Stimulated activated naive CD8-positive, alpha-beta T cell treated with anti-CD3 and anti-CD28 coated beads, Interleukin-15, amount 100 ng/mL, for 72 hours (primary cell): ENCODE measurements at regions not wholly inside any gene's neighbourhood (a gene's known extent, or its start where the extent isn't known, plus 50 kb on each side); places are given as distances from the start of the nearest gene placed in this dataset.
A peak's percentile ranks its signal among the peaks of the same experiment; 100 is the strongest.

Experiments
- ATAC-seq: fragments of 150-1000 bp; cut with Tn5 transposase; 2 replicates; pipeline ENCODE4 v1.10.0; 2021; ENCODE audit warnings: mild to moderate bottlenecking, moderate library complexity
- DNase-seq, 2 donors: peaks; one replicate each; pipeline ENCODE4 v3.0.0; 2021 to 2022
- H3K27ac Mint-ChIP-seq, 2 donors: one replicate each; pipeline ENCODE4 v1.8.0; 2022; ENCODE audit warnings: mild to moderate bottlenecking in 2 of 2, mixed read lengths in 2 of 2, moderate library complexity in 2 of 2
- H3K27me3 Mint-ChIP-seq: one replicate; pipeline ENCODE4 v1.8.0; 2022; ENCODE audit warnings: mixed read lengths
- H3K4me1 Mint-ChIP-seq: one replicate; pipeline ENCODE4 v1.8.0; 2022; ENCODE audit warnings: mild to moderate bottlenecking, mixed read lengths
- H3K4me3 Mint-ChIP-seq, 2 donors: one replicate each; pipeline ENCODE4 v1.8.0; 2022; ENCODE audit warnings: mild to moderate bottlenecking in 2 of 2, mixed read lengths in 2 of 2, moderate library complexity in 1 of 2
- H3K9me3 Mint-ChIP-seq, 2 donors: one replicate each; pipeline ENCODE4 v1.8.0; 2022; ENCODE audit warnings: mixed read lengths in 2 of 2

DNA sequence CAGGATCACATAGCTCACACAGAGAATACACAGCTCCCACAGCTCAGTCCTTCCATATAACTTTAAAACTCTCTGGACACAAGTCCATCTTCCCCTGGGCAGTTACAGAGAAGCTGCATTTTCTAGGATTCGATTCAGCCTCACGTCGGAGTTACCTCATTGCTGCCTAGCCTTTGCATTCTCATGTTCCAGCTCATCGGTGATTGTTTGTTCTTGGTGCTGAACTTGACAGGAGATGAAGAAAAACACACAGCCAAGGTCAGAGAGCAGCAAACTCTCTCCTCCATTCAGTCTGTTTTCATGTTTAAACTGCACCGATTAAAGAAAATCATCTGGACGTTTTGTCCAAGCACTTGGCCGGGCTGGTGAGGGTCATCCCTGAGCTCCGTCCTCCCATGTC lies 375.5 kb upstream of the CFAP20DC start:
- DNase-seq (no peak), ATAC-seq (no peak)
- peak overlapping the region; percentile 60 to 85 for H3K27ac Mint-ChIP-seq
- no peaks in the 10 kb centered on the region for H3K27me3 Mint-ChIP-seq
- no peaks in the 10 kb centered on the region for H3K9me3 Mint-ChIP-seq
- peaks cover 71% of the 10 kb centered on the region for H3K4me1 Mint-ChIP-seq
- peak overlapping the region in 1 of 2 donors; percentile 54 for H3K4me3 Mint-ChIP-seq

DNA sequence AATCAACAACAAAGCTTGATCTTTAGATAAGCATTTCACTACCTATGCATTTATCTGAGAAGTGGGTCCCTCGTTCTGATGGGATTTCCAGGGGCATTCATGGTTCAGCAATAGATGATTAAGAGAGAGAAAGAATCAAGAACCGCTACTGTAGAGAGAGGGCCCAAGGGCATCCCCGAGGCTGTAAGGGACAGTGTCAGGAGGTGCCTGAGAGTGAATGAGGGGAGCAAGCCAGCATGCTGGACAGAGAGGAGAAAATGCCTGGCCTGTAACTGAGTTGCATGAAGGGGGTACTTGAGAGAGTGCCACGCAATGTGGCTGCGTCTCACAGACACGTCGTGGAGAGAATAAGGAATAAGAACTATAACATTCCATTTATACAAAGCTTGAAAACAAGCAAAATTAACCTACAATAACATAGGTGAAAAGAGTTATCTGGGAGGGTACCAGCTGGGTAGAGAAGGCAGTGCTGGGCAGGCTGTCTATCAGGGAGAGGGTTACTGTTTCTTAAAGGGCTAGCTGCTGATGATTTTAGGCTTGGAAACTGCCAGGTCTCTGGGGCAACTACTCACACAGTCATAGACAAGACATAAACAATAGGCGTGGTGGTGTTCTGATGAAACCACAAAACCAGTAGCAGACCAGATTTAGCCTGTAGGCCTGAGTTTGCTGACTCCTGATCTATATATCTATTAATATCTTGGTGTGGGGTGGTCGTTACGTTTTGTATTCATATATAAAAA lies 374.6 kb upstream of the CFAP20DC start:
- H3K27ac Mint-ChIP-seq = peak overlapping the region; percentile 13 to 34
- peaks cover 71% of the 10 kb centered on the region for H3K4me1 Mint-ChIP-seq
- H3K27me3 Mint-ChIP-seq = no peaks in the 10 kb centered on the region
- no peak for DNase-seq
- peak; percentile 44 for ATAC-seq
- peak overlapping the region in 1 of 2 donors; percentile 4 for H3K4me3 Mint-ChIP-seq
- H3K9me3 Mint-ChIP-seq = no peaks in the 10 kb centered on the region

DNA sequence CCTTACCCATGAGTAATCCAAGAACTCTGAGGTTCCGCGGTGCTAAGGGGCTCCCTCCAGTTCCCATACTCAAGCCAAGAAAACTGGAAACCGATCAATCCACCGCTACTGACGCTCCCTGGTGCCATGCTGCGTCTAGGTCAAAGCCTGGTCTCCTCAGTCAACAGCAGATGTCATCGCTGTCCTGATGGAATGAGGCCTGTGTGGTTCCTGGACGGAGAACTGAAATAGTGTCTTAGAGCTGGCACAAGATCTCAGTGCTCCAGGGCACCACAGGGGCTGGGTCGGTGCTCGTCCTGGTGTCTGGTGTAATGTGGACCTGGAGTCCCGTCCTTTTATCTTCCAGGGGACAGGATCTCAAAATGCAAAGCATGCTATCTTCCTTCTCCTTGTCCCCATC lies 373.9 kb upstream of the CFAP20DC start:
- ATAC-seq = no peak
- DNase-seq = no peak
- Mint-ChIP-seq H3K9me3 (no peaks in the 10 kb centered on the region), H3K4me1 (peaks cover 71% of the 10 kb centered on the region), H3K27ac (no peak overlapping the region), H3K4me3 (no peak overlapping the region), H3K27me3 (no peaks in the 10 kb centered on the region)

DNA sequence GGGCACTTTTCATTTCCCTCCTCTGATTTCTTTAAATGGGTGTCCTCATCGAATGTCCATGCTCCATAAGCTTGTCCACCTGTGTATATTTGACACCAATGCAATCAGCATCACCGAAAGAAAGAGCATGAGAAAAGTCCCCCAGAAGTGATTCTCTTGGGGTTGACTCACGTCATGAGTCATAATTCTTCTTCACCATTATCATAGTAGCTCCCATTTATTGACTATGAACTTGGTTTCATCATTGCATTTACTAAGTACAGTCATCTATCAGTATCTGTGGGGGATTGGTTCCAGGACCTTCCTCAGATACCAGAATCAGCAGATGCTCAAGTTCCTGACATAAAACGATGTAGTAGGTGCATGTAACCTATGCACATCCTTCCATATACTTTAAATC lies 372.5 kb upstream of the CFAP20DC start:
- no peaks in the 10 kb centered on the region for H3K9me3 Mint-ChIP-seq
- no peak overlapping the region for H3K4me3 Mint-ChIP-seq
- DNase-seq (peak in 1 of 2 donors; percentile 17), ATAC-seq (peak; percentile 79)
- no peaks in the 10 kb centered on the region for H3K27me3 Mint-ChIP-seq
- H3K27ac Mint-ChIP-seq = no peak overlapping the region
- H3K4me1 Mint-ChIP-seq = peaks cover 58% of the 10 kb centered on the region

DNA sequence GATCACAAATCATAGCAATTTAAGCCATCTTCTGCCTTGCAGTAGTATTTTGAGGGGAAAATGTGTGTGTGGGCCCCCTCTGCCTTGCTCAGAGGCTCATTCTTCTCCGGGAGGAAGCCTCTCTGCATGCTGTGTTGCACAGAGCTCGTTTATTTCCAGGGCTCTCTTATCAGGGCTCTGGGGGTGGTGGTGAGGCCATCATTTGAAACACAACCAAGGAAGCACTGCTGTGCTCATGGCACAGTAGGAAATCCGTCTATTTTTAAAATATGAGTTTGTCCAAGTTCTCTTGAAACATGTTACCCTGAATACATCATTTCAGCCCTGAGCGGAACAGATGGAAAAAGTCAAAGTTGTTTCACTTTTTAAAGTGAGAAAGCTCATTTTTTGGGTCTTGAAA lies 369.0 kb upstream of the CFAP20DC start:
- Mint-ChIP-seq H3K4me1 (peaks cover 23% of the 10 kb centered on the region), H3K9me3 (no peaks in the 10 kb centered on the region), H3K27me3 (no peaks in the 10 kb centered on the region), H3K4me3 (no peak overlapping the region), H3K27ac (no peak overlapping the region)
- ATAC-seq (no peak), DNase-seq (no peak)

DNA sequence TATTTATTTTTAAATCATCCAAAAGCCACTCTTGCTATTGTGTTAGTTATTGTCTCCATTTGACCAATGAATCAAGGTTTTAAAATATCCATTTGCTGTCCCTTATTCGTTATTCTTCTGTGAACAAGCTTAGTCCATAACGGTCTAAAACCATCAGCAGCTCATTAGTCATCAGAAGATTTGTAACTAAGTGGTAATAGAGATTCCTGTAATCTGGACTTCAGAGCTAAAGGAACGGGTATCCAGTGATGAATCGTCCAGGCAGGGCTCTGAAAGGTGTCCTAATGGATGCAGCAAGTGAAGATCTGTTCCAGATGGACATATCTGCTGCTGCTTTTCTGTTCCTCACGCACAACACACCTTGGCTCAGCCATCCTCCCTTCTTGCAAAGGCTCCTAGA lies 362.7 kb upstream of the CFAP20DC start:
- Mint-ChIP-seq H3K27me3 (no peaks in the 10 kb centered on the region), H3K27ac (no peak overlapping the region), H3K4me1 (peaks cover 24% of the 10 kb centered on the region), H3K9me3 (peaks cover 6 to 11% of the 10 kb centered on the region in 2 donors), H3K4me3 (no peak overlapping the region)
- no peak for ATAC-seq
- DNase-seq = no peak

DNA sequence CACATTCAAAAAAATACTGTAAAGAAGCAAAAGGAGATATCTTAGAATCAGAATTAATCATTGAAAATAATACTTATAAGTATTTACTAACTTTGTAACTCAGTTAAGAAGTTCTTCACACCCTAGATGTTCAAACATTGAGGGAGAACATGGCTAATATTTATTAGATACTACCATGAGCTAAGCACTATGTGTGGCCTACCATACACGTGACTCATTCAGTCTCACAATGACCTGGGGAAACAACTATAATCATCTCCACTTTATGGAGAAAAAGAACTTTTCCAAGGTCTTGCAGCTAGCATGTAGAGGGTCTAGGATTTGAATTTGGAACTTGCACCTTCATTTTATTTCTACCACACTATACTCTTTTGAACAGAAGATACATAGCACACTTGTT lies 361.9 kb upstream of the CFAP20DC start:
- H3K9me3 Mint-ChIP-seq = peaks cover 6 to 11% of the 10 kb centered on the region in 2 donors
- H3K4me3 Mint-ChIP-seq = no peak overlapping the region
- DNase-seq = no peak
- no peaks in the 10 kb centered on the region for H3K27me3 Mint-ChIP-seq
- H3K27ac Mint-ChIP-seq = no peak overlapping the region
- peaks cover 32% of the 10 kb centered on the region for H3K4me1 Mint-ChIP-seq
- no peak for ATAC-seq

DNA sequence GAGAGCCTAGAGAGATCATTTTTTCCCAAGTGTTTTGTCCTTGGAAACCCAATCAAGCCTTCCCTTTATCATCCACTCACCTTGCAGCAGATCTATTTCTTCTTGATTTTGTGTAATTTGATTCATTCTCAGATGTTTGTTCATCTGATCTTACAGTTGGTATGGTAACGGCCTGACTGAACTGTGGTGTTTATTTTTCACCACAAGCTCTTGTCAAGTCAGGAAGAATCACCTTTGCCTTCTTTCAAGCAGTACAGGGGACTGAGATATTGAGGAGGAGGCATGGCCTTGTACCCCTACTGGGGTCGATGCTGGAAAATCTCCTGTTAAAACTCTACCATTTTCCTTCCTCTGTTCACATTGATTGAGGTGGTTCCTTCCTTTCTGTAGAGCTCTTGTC lies 361.4 kb upstream of the CFAP20DC start:
- Mint-ChIP-seq H3K4me3 (no peak overlapping the region), H3K27ac (no peak overlapping the region), H3K9me3 (peaks cover 6 to 11% of the 10 kb centered on the region in 2 donors), H3K27me3 (no peaks in the 10 kb centered on the region), H3K4me1 (peaks cover 36% of the 10 kb centered on the region)
- DNase-seq (no peak), ATAC-seq (no peak)

DNA sequence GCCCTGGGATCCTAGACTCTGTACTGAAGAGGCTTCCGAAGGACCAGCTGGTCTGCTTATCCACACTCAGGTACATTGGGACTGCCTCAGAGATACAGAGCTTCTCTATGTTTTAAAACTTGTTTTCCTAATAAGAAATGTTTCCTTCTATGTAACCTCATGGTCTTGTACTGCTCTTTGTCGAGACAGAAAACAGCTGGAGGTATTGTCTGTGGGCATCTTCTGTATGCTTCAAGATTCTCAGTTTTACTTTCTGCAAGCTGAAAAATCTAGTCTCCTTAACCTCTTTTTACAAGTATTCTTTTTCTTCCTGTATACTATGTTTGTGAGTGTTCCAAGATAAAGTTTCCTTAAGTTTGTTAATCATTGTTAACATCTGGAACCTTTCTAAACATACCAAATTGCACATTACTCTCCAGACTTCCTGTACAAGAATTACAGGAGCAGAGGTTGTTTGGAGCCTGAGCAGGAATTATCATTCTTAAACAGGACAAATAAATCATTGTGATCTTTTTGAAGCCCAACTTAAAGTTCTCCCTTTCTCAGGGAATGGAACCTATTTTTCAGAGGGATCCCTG lies 358.3 kb upstream of the CFAP20DC start:
- Mint-ChIP-seq H3K9me3 (peaks cover 6 to 11% of the 10 kb centered on the region in 2 donors), H3K27ac (peak overlapping the region; percentile 35 to 55), H3K27me3 (no peaks in the 10 kb centered on the region), H3K4me3 (no peak overlapping the region), H3K4me1 (peaks cover 36% of the 10 kb centered on the region)
- DNase-seq (no peak), ATAC-seq (no peak)

DNA sequence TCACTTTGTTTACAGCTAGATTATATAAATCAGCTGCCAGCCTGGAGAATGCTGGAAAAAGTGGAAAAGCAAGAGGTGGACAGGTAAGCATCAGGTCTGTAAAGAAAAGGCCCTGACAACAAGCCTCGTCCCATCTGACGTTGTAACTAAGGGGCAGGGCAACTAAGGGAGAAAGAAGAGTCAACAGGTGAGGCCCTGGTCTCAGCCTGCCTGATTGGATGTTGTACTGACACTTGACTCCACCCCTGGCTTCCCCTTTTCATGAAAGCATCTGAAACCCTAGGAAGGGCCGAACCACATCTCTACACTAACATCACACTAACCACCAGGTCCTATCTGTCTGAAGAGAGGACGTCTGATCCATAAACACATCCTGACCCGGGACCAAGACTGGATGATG lies 357.6 kb upstream of the CFAP20DC start:
- peaks cover 6 to 11% of the 10 kb centered on the region in 2 donors for H3K9me3 Mint-ChIP-seq
- peak overlapping the region; percentile 43 to 55 for H3K27ac Mint-ChIP-seq
- H3K4me1 Mint-ChIP-seq = peaks cover 36% of the 10 kb centered on the region
- no peak for DNase-seq
- peak overlapping the region in 1 of 2 donors; percentile 19 for H3K4me3 Mint-ChIP-seq
- no peaks in the 10 kb centered on the region for H3K27me3 Mint-ChIP-seq
- no peak for ATAC-seq

DNA sequence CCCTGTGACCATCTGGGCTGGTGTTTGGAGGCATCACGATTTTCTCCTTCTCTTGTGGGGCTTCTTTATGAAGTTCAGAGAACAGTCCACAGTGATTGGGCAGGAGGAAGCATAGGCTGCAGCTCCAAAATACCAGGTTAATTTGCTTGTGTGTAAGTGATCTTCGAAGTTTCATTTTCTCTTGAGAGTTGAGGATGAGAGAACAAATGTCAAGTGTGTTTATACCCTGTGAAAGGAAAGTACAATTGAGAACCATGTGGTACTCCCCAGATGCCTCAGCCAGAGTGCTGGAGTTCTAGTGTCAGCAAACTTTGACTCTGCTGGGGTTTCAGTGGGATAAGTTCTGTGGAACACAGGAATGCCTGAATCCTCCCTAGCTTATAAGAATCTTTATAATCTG lies 357.1 kb upstream of the CFAP20DC start:
- Mint-ChIP-seq H3K27ac (peak overlapping the region; percentile 22 to 55), H3K4me3 (peak overlapping the region in 1 of 2 donors; percentile 19), H3K4me1 (peaks cover 36% of the 10 kb centered on the region), H3K9me3 (peaks cover 6 to 11% of the 10 kb centered on the region in 2 donors), H3K27me3 (no peaks in the 10 kb centered on the region)
- no peak for DNase-seq
- ATAC-seq = peak; percentile 57

DNA sequence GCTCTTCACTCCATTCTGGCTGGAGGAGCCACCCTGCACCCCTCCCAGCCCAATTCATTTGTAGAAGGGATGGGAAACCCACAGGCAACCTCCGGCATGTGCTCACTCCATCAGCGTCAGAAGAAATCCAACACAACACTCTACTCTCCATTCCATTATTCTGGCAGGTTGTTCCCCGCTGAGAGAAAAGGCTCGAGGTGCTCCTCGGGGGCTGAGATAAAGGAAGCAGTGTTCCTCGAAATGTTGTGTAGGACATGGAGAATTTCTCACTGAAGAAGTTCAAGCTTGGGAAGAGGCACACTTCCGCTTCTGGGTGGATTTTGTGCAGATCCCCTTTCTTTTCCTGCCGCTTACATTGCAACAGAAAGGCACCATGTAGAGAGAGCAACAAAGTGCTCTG lies 355.0 kb upstream of the CFAP20DC start:
- no peaks in the 10 kb centered on the region for H3K9me3 Mint-ChIP-seq

DNA sequence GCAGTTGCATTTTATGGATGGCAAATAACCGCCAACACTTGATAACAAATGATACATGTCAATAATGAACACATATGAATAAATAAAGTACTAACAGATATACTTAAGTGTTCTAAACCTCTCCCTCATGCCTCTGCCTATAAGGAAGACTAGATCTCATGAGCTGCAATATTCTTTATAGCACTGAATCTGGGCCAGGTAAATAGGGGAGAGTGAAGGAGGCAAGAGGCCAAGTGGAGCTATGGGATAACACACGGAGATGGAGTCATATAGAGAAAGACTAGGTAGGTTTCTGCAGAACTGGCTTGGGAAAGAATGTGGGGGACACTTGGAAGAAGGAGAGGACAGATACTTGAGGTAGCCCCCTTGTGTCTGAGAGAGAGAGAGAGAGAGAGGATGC lies 354.2 kb upstream of the CFAP20DC start:
- Mint-ChIP-seq H3K27ac (peak overlapping the region in 1 of 2 donors; percentile 1), H3K4me3 (no peak overlapping the region), H3K27me3 (no peaks in the 10 kb centered on the region), H3K4me1 (peaks cover 27% of the 10 kb centered on the region), H3K9me3 (no peaks in the 10 kb centered on the region)
- DNase-seq (no peak), ATAC-seq (no peak)

More for the DNA sequence above, 355.0 kb upstream of the CFAP20DC start:
- DNase-seq (no peak), ATAC-seq (no peak)
- Mint-ChIP-seq H3K4me1 (peaks cover 28% of the 10 kb centered on the region), H3K27me3 (no peaks in the 10 kb centered on the region), H3K4me3 (no peak overlapping the region), H3K27ac (no peak overlapping the region)

DNA sequence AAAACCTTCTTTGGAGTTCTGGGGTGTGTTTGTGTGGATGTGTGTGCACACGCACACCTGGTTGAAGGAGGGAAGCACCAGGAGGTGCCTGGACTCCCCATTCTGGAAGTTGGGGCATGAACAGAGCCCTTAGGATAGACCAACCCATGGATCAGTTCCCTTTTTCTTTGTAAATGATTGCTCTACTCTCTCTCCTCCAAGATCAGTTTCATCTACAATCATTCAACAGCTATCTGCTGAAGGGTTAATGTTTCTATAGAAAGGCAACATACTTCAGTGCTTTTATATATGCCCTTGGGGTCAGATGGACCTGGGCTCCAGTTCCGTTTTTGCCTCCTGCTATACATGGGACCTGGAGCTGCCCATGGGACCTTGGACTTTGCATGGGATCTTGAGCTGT lies 352.1 kb upstream of the CFAP20DC start:
- no peak overlapping the region for H3K27ac Mint-ChIP-seq
- no peaks in the 10 kb centered on the region for H3K27me3 Mint-ChIP-seq
- H3K4me1 Mint-ChIP-seq = peaks cover 6% of the 10 kb centered on the region
- H3K9me3 Mint-ChIP-seq = peaks cover 0 to 10% of the 10 kb centered on the region in 2 donors
- H3K4me3 Mint-ChIP-seq = no peak overlapping the region
- ATAC-seq (no peak), DNase-seq (no peak)

DNA sequence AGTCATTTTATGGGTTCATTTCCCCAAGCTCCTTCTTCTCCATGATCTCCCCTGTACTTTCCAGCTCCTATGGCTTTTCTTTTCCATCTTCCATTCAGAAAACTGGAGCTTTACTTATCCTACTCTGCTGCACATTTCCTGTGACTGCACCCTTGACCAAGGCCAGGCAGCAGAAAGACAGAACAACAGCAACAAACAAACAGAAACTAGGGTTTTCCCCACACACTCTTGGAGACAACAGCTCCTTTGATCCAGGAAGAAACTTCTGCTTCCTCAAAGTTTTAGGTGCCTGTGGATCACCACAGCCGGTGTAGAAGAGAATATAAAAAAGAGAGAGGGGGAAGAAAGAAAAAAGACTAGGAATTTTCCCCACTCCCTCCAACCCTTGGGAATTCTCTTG lies 342.3 kb upstream of the CFAP20DC start:
- no peak for ATAC-seq
- DNase-seq = no peak
- Mint-ChIP-seq H3K4me1 (peaks cover 45% of the 10 kb centered on the region), H3K27me3 (no peaks in the 10 kb centered on the region), H3K27ac (no peak overlapping the region), H3K9me3 (peaks cover 6 to 17% of the 10 kb centered on the region in 2 donors), H3K4me3 (no peak overlapping the region)

DNA sequence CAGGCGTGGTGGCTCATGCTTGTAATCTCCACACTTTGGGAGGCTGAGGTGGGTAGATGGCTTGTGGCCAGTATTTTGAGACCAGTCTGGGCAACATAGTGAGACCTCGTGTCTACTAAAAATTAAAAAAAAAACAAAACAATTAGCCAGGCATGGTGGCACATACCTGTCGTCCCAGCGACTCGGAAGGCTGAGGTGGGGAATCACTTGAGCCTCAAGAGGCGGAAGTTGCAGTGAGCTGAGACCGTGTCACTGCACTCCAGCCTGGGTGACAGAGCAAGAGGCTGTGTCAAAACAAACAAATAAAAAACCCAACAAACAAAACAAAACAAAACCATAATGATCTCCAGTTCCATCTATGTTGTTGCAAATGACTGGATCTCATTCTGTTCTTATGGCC lies 341.3 kb upstream of the CFAP20DC start:
- DNase-seq = no peak
- peaks cover 55% of the 10 kb centered on the region for H3K4me1 Mint-ChIP-seq
- no peak overlapping the region for H3K4me3 Mint-ChIP-seq
- ATAC-seq = no peak
- H3K27ac Mint-ChIP-seq = no peak overlapping the region
- H3K27me3 Mint-ChIP-seq = no peaks in the 10 kb centered on the region
- peaks cover 2 to 8% of the 10 kb centered on the region in 2 donors for H3K9me3 Mint-ChIP-seq
